HPDE6-E6E7 (cell line): ENCODE measurements at regions not wholly inside any gene's neighbourhood (a gene's known extent, or its start where the extent isn't known, plus 50 kb on each side); places are given as distances from the start of the nearest gene placed in this dataset.

Source experiments
- DNase-seq: peaks from one replicate; pipeline ENCODE4 v3.0.0; 2011; ENCODE audit warnings: missing footprints; ENCODE audit errors: extremely low spot score

DNA sequence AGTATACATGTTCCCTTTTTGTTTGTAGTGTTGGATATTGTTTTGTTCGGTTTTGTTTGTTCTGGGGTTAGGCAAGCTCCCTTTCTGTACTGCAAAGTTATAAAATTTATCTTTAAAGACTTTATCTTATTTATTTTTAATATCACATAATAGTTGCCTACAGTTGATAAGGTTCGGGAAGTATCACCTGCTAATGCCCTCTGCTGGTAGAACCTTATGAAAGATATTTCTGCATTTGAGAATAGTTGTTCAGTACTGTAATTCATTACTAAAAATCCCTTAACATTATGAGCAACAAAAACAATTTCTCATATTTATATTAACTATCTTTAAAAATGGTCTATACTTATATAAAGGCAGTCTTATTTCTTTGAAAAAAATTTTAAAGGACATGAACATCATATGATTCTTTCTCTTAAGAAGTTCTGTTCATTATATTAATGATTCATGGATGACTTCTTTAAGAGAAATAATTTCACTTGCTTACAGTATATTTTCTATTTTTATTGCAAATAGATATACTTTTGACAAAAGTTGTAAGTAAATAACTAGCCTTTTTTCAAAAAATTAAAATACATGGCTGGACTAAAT, 1126.8 kb downstream of the SI start:
- no peak for DNase-seq

DNA sequence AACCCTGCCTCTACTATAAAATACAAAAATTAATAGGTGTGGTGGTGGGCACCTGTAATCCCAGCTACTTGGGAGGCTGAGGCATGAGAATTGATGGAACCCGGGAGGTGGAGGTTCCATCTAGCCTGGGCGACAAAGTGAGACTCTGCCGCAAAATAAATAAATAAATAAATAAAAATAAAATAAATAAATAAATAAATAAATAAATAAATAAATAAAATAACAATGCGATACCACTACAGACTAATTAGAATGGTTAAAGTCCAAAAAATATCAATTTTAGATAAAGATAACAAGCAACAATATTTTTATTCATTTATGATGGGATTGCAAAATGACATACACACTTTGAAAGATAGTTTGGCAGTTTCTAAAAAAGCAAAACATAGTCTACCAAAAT, 1131.5 kb downstream of the SI start:
- no peak for DNase-seq

DNA sequence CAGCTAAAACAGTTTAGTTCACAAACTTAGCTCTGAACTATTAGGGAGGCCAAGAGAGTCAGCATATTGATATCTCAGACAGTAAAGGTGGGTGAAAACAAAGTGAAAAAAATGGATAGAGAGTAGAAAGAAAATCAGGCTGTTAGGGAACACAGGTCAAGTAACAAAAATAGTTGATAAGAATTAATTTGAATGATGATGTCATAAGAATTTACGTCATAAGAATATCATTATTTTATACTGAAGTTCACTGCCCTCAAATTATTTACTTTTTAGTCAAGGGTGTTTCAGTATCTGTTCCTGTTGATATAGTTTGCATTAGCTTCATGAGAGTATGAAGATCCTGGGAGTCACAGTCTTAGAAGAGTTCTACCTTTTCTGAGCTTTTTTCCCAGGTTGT, 1134.6 kb downstream of the SI start:
- no peak for DNase-seq

DNA sequence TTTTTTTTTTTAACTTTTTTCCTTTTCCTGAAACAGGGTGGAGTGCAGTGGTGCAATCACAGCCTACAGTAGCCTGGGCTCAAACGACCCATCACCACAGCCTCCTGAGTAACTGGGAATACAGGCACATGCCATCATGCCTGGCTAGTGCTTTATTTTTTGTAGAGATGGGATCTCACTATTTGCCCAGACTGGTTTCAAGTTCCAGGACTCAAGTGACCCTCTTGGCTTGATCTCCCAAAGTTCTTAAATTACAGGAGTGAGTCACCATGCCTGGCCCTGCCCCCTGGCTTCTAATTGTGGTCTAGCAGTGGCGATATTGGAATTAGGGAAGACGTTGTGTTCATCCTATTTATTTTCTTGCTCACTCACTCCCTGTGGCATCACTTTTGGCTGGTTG, 1138.4 kb downstream of the SI start:
- DNase-seq: no peak

DNA sequence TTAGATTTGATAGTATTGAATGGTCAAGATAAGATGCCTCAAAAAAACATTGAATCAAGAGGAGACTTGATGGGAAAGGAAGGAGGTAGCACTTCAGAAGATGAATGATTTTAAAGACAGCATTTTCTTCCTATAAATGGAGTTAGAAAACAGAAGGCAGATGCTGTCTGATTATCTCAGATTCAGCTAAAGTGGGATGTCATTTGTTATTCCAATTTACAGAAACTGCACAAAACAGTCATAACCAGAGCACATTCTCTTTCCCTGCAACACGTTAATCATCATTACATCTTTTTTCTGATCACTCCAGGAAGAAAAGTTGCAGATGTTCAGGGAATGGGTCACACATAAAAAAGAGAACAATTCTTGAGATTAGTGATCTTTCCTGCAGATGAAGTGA, 1141.8 kb downstream of the SI start:
- DNase-seq: no peak

DNA sequence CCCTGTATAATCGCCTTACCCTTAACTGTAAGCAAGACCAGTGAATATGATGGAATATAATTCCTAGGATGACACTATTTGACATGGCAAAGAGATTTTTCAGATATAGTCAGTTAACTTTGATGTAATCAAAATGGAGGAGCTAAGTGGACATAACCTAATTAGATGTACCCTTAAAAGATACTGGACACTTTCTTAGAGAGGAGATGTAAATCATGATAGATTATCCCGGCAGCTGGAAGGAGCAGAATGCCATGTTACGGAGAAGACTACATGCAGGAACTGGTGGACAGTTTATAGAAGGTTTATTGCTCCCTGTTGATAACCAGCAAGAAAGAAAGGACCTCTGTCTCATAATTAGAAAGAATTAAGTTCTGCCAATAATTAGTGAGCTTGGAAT, 1142.9 kb downstream of the SI start:
- no peak for DNase-seq

DNA sequence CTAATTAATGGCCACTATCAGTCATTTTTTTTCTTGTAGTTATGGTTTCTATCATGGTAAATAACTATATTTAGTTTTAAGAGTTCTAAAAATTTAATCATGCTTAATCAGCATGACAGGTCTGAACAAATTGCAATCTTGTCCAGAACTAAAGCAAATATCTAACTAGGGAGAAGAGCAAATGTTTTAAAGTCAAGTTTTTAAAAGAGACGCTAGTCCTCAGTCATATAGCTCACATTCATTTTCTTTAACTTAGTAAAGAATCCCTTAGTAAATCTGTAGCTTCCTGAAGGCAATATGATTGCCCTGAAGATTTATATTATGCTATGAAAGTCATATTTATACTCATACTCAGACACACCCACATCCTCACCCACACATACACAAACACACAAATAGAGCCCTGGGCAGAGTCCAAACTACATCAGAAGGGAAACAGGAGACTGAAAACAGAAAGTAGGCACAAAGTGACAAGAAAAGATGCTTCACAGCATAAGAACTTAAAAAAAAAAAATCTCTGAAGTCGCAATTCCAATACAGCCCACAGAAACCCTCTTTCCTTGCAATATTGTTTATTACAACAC, 1149.1 kb downstream of the SI start:
- DNase-seq: no peak

DNA sequence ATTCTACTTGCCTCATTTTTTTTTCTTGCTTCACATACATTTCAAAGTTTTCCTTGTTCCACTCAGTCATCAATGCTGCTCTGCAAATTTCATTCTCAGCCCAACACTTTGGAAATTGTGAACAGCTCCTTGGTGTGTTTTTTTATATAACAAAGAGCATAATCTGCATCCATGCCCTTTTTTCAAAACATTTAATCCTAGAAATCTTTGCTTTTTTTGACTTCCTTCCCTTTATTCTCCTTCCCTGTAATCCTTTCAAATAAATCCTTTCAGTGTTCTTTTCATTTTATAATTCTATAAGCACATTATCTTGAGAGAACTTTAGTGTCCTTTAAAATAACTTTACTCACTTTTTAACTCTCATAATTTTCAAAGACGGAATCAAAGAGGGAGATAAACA, 1150.8 kb downstream of the SI start:
- no peak for DNase-seq

DNA sequence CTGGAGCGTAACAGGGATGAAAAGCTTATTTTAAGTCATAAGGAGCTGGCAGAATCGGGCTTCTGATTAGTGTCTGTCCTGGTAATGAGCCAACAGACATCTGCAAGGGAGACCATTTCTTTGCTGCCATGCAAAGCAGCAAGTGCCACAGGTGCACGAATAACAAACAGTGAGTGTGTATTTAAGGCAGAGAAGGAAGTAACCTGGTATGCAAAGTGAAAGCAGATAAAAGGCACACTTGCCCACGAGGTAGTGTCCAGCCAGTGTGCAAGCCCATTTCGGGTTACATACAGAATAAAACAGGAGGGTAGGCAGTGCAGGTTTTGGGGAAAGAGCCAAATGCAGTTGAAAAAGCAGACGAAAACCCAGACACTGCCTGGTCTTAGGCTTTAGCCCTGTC, 1153.7 kb downstream of the SI start:
- DNase-seq: no peak

DNA sequence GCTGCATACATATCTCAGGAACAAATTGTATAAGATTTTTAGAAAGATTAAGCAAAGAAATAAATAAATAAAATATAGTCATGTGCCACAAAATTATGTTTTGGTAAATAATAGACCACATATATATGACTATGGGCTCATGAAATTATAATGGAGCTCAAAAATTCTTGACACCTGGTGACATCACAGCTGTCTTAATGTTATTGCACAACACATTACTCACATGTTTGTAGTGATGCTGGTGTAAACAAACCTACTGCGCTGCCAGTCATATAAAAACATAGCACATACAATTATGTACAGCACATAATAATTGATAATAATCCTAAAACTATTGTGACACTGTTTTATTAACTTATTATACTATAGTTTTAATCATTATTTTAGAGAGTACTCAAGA, 1159.1 kb downstream of the SI start:
- no peak for DNase-seq

DNA sequence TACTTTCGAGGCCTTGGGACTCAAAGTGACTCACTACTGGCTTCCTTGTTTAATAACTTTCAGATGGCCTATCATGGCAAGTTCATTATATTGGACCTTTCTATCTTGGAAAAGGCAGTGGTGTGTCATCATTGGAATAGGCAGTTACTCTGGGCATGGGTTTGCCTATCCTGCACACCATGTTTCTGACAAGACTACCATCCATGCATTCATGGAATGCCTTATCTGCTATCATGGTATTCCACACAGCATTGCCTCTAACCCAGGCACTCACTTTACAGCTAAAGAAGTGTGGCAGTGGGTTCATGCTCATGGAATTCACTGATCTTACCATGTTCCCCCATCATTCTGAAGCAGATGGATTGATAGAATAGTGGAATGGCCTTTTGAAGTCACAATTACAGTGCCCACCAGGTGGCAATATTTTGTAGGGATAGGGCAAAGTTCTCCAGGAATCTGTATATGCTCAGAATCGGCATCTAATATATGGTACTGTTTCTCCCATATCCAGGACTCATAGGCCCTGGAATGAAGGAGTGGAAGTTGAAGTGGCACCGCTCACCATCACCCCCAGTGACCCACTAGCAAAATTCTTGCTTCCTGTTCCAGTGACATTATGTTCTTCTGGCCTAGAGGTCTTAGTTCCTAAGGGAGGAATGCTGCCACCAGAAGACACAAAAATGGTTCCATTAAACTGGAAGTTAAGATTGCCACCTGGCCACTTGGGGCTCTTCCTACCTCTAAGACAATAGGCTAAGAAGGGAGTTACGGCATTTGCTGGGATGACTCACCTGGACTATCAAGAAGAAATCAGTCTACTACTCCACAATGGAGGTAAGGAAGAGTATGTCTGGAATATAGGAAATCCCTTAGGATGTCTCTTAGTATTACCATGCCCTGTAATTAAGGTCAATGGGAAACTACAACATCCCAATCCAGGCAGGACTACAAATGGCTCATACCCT, 1161.4 kb downstream of the SI start:
- DNase-seq: no peak

DNA sequence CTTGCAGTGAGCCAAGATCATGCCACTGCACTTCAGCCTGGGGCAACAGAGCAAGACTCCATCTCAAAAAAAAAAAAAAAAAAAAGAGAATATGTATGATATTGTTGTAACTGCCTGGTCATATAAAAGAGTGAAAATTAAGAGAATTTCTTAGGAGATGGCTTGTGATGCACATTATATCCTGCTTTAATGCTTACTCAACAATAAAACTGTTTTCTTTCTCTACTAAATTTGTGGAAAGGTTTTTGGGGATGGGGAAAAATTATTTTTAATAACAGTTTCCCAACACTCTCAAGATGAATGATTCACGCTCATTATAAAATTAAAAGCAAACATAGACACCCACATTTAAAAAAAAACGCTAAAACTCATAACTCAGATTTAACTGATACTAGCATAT, 1163.0 kb downstream of the SI start:
- no peak for DNase-seq

DNA sequence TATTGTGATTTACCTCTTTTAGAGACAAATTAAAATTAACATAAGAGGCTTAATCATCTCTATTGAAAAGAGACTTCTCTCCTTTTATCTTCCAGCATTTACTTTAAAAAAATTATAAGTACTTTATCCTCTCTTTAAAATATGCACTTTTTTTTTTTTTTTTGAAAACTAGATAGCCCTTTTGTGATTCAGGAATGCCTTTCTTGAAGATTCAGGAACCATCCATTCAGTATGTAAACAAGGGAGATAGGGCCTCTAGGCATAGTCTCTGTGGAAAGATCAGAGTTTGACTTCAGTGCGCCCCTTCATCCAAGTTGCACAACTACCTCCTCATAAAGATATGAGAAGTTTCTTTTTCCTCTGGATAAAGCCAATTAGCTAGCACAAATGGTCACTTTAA, 1163.7 kb downstream of the SI start:
- no peak for DNase-seq

DNA sequence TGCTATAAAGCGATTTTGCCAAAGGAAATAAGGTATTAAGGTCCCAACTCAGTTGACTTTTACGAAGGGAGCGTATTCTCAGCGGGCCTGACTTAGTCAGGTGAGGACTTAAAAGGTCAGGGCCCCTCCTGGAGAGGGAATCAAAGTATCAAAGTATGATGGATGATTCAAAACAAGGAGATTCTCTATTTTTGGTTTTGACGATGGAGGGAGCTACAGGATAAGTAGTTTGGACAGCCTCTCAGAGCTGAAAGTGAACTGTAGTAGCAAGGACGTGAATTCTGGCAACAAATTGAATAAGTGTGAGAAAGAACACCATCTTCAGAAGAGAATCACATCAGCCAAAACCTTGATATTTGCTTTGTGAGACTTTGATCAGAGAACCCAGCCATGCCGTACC, 1186.5 kb downstream of the SI start:
- DNase-seq: no peak

DNA sequence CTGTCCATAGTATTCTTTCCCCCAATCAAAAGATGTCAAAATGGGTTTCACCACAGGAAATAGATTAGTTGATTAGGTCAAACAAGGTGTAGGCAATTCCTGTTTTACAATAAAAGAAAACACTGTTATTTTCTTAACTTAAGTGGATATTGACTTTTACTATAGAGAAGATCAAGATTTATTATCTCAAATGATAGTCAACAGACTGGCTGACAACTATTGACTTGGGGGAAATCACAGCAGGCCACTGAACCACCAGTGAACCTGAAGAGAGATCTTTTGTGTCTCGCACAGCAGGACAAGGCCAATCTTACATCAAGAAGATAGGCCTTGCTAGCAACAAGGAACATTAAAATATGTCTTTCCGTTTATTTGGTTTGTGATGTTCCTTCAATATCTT, 1187.6 kb downstream of the SI start:
- DNase-seq: no peak

DNA sequence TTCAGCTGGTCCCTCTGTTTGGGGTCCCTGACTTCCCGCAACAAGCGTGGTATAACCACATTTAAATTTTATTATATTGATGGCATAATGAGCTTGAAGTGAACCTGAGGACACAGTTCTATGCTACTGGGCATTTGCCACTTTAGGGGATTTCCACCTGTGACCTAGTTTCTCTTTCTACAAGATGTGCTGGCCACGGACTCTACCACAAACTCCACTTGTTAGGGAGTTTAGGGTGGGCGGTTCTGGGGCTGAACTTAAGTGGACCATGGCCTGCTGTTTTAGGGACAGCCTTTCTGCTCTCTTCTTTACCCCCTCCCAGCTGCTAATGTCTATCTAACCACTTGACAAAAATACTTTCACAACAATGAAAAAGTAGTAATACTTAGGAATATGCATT, 1199.1 kb downstream of the SI start:
- DNase-seq: no peak

DNA sequence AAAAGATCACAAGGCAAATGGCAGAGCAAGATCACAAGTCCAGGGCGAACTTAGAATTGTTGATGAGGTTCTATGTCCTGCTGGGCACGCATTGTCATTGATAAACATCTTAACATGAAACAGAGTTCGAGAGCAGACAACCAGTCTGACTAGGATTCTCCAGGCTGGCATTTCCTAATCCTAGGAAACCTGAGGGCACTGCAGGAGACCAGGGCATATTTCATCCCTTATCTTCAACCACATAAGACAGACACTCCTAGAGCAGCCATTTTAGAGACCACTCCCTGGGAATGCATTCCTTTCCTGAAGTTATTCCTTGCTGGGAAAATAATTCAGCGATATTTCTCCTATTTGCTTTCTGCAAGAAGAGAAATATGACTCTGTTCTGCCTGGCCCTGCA, 1199.9 kb downstream of the SI start:
- no peak for DNase-seq

DNA sequence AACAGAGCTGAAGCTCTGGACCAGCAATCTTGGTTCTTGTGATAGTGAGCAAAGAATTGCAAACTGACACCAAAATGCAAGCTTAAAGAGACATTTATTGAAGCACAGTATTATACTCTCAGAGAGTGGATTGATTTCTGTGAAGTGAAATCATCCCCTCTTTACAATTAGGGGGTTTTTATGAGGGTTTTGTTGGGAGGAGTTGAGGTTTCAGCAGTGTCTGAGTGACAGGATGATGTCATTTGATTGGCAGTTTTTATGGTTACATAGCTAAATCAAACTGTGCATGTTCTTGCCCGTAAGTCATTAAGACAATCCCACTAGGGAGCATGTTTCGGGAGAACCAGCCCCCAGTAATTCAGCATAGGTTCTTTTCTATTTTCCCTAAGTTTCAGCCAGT, 1200.5 kb downstream of the SI start:
- DNase-seq: no peak

DNA sequence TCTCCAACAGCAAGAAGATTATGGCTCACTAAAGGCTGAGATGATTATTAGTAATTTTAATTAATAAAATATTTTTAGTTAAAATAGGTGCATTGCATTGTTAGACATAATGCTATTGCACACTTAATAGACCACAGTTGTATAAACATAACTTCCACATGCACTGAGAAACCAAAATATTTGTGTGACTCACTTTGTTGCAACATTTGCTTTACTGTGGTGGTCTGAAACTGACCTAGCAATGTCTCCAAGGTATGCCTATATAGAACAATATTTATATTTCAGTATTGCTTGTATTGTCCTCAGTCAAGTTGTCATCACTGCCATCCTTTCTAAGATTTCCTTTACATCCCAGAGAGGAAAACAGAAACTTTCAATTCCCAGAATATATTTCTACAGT, 1215.2 kb downstream of the SI start:
- no peak for DNase-seq

DNA sequence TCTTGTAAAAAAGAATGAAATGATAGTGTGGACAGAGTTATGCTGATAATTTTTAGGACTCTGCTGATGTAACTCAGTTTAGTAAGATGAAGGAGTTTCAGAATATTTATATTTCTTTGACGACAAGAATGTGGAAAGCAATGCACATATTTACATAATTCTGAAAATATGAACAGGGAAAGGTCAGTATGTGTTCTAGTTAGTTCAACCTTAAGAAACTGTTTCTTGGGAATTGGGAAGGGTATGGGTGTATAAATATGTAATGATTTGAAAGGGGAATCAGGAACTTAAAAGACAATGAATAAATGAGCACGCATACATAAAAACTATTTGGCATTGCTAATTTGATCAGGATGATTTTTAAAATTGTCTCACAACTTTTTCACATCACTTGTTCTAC, 1226.1 kb downstream of the SI start:
- DNase-seq: no peak

DNA sequence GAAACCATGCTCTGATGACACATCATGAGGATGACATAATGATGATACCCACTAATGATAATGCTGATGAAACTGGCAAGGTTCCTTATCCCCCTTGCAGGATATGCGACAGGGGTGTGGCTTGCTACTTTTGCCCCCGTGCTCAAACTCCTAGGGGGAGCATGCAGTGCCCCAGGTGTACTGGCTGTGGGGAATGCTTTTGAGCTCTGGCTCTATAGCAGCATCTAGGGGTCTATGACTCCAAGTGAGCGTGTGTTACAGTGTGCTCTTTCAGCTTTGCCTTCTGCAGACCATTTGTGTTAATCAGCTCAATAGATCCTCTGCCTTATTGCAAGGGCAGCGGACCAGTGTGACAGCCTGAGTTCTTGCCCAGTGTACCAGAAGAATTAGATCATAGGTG, 1239.5 kb downstream of the SI start:
- no peak for DNase-seq

DNA sequence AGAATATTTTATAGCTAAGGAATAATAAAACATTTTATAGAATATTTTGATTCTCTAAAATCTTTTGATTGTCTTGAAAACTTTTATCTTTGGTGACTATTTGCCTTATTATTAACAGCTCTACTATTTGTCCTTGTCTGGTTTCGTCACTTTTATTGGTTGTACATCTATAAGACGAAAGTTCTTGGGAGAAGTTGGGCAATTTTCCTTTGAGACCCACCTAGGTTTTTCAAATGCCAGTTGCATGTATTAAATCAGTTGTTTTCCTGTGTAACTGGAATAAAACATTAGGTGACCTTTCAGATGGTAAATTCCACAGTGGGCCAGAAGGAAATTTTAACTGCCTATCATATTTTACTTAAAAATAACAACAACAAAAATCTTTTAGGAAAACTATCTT, 1245.7 kb downstream of the SI start:
- DNase-seq: no peak

DNA sequence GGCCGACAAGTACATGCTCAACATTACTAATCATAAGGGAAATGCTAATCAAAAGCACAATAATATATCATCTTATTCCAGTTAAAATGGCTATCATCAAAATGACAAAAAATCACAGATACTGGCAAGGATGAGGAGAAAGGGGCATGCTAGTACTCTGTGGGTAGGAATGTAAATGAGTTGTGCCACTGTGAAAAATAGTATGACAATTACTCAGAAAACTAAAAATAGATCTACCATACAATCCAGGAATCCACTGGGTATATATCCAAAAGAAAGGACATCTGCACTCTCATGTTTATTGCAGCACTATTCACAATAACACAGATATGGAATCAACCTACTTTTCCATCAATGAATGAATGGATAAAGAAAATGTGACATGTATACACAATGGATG, 1256.5 kb downstream of the SI start:
- DNase-seq: no peak
